CD4-positive, alpha-beta memory T cell (primary cell): ENCODE measurements at regions not wholly inside any gene's neighbourhood (a gene's known extent, or its start where the extent isn't known, plus 50 kb on each side); places are given as distances from the start of the nearest gene placed in this dataset.
"Not testable (repeated sequence)": the region's sequence is repeated elsewhere in the genome, so short reads cannot be mapped to it uniquely, and the experiment has no call there.

Experiments used
- CTCF ChIA-PET: fragments of 350-600 bp; sonication (Branson Sonifier 250); formaldehyde crosslinking; loops from one replicate; lab custom pipeline; 2021; ENCODE audit warnings: inconsistent platforms; ENCODE audit not compliant: partially characterized antibody; lab: Charles Lee
- POLR2A ChIA-PET: fragments of 350-600 bp; sonication (Branson Sonifier 250); formaldehyde crosslinking; loops from one replicate; lab custom pipeline; 2021; ENCODE audit not compliant: partially characterized antibody; lab: Charles Lee
- DNase-seq, 5 donors: peaks; one replicate each; pipeline versions ENCODE4 v3.0.0 to v3.0.0-alpha.2; 2020 to 2022; ENCODE audit warnings: mixed read lengths in 1 of 5
- H3K27ac ChIP-seq: one replicate; pipeline ENCODE4 v1.7.0; 2013; ENCODE audit warnings: low read depth, low read length
- H3K27me3 ChIP-seq: 2 replicates; pipeline ENCODE4 v1.7.0; 2013; ENCODE audit warnings: mild to moderate bottlenecking, low read length, moderate library complexity; ENCODE audit not compliant: insufficient read depth
- H3K36me3 ChIP-seq: 2 replicates; pipeline ENCODE4 v1.7.0; 2013; ENCODE audit warnings: mild to moderate bottlenecking, low read length, moderate library complexity; ENCODE audit not compliant: insufficient read depth
- H3K4me1 ChIP-seq: 2 replicates; pipeline ENCODE4 v1.7.0; 2013; ENCODE audit warnings: mild to moderate bottlenecking, low read length, moderate library complexity; ENCODE audit not compliant: insufficient read depth
- H3K4me3 ChIP-seq, 2 donors: one replicate each; pipeline ENCODE4 v1.7.0; 2013; ENCODE audit warnings: low read length in 2 of 2, mild to moderate bottlenecking in 1 of 2
- H3K9me3 ChIP-seq, 2 donors: one replicate each; pipeline ENCODE4 v1.7.0; 2013; ENCODE audit warnings: low read length in 2 of 2, control low read depth in 1 of 2; ENCODE audit not compliant: control insufficient read depth in 1 of 2
- H3K27ac Mint-ChIP-seq, 7 donors: one replicate each; pipeline ENCODE4 v1.8.0; 2020 to 2021; ENCODE audit warnings: mixed read lengths in 7 of 7, mild to moderate bottlenecking in 6 of 7, inconsistent platforms in 3 of 7, moderate library complexity in 3 of 7
- H3K27me3 Mint-ChIP-seq, 2 donors: one replicate each; pipeline ENCODE4 v1.8.0; 2020 to 2021; ENCODE audit warnings: mixed read lengths in 2 of 2
- H3K36me3 Mint-ChIP-seq, 2 donors: one replicate each; pipeline ENCODE4 v1.8.0; 2020 to 2021; ENCODE audit warnings: mixed read lengths in 2 of 2, inconsistent platforms in 1 of 2, mild to moderate bottlenecking in 1 of 2
- H3K4me1 Mint-ChIP-seq, 4 donors: one replicate each; pipeline ENCODE4 v1.8.0; 2020 to 2021; ENCODE audit warnings: mixed read lengths in 4 of 4, mild to moderate bottlenecking in 1 of 4
- H3K4me3 Mint-ChIP-seq, 8 donors: one replicate each; pipeline ENCODE4 v1.8.0; 2020 to 2021; ENCODE audit warnings: mixed read lengths in 8 of 8, mild to moderate bottlenecking in 7 of 8, moderate library complexity in 6 of 8, inconsistent platforms in 3 of 8
- H3K9me3 Mint-ChIP-seq, 8 donors: one replicate each; pipeline ENCODE4 v1.8.0; 2020 to 2021; ENCODE audit warnings: mixed read lengths in 8 of 8, mild to moderate bottlenecking in 5 of 8, inconsistent platforms in 3 of 8, moderate library complexity in 1 of 8
- intact Hi-C: fragments of 100-400 bp; cut with micrococcal nuclease; formaldehyde crosslinking; loops from one replicate; pipeline ENCODE4 v1.15.1; 2023

- intact Hi-C loops, H3K4me1 Mint-ChIP-seq, H3K27ac Mint-ChIP-seq, H3K9me3 ChIP-seq, CTCF ChIA-PET, DNase-seq, H3K27ac ChIP-seq, H3K4me3 ChIP-seq, H3K27me3 ChIP-seq, H3K36me3 ChIP-seq, H3K36me3 Mint-ChIP-seq, POLR2A ChIA-PET, H3K27me3 Mint-ChIP-seq, H3K9me3 Mint-ChIP-seq, H3K4me3 Mint-ChIP-seq, H3K4me1 ChIP-seq: not testable (repeated sequence)
Observed at GRCh38 chr15:20056871-20057270, 484.7 kb downstream of the GOLGA6L6 start.

- H3K27me3 Mint-ChIP-seq, POLR2A ChIA-PET, H3K4me1 Mint-ChIP-seq, H3K27ac Mint-ChIP-seq, DNase-seq, H3K27me3 ChIP-seq, H3K27ac ChIP-seq, H3K4me1 ChIP-seq, H3K4me3 Mint-ChIP-seq, H3K9me3 Mint-ChIP-seq, H3K9me3 ChIP-seq, H3K36me3 Mint-ChIP-seq, intact Hi-C loops, H3K36me3 ChIP-seq, CTCF ChIA-PET, H3K4me3 ChIP-seq: not testable (repeated sequence)
Observed at GRCh38 chr15:20055921-20056320, 485.7 kb downstream of the GOLGA6L6 start.

- H3K36me3 ChIP-seq, H3K4me1 ChIP-seq, POLR2A ChIA-PET, intact Hi-C loops, DNase-seq, H3K27me3 Mint-ChIP-seq, H3K27me3 ChIP-seq, H3K9me3 Mint-ChIP-seq, H3K9me3 ChIP-seq, H3K4me3 Mint-ChIP-seq, H3K4me3 ChIP-seq, H3K27ac ChIP-seq, CTCF ChIA-PET, H3K36me3 Mint-ChIP-seq, H3K27ac Mint-ChIP-seq, H3K4me1 Mint-ChIP-seq: not testable (repeated sequence)
Observed at GRCh38 chr15:20048189-20048588, 493.4 kb downstream of the GOLGA6L6 start.

DNA sequence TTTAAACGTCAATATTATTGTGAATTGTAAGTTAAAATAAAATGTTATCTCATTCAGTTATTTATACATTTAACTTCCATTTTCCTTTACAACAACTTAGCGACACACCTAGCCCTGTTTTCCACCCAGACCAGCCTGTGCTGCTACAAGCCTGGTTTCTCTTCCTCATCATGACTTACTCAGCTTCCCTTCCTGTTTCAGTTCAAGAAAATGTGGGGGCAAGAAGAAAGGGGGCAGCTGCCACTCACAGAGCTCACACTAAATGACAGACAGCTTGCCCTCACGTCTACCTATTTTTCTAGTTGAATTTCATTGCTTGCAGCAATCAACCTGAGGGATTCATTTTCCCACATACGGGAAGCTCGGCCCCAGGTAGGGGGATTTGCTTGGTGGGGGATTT is 496.4 kb downstream of the GOLGA6L6 start:
- H3K4me3 ChIP-seq, H3K27me3 Mint-ChIP-seq, H3K27ac ChIP-seq, H3K27ac Mint-ChIP-seq, H3K4me3 Mint-ChIP-seq, H3K4me1 Mint-ChIP-seq, H3K27me3 ChIP-seq, H3K4me1 ChIP-seq, H3K36me3 Mint-ChIP-seq, CTCF ChIA-PET, H3K9me3 ChIP-seq, POLR2A ChIA-PET, H3K9me3 Mint-ChIP-seq, H3K36me3 ChIP-seq, intact Hi-C loops, DNase-seq: not testable (repeated sequence)

DNA sequence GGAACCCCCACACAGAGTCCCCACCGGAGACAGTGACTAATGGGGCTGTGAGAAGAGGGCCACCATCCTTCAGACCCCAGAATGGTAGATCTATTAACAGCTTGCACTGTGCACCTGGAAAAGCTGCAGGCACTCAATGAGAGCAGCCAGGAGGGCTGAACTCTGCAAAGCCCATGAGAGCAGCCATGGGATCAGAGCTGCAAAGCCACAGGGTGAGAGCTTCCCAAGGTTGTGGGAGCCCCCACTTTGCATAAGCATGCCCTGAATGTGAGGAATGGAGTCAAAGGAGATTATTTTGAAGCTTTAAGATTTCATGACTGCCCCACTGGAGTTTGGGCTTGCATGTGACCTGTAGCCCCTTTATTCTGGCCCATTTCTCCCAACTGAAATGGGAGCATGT is 500.9 kb downstream of the GOLGA6L6 start:
- H3K4me1 ChIP-seq, H3K36me3 ChIP-seq, H3K4me1 Mint-ChIP-seq, intact Hi-C loops, CTCF ChIA-PET, H3K27ac ChIP-seq, DNase-seq, H3K9me3 Mint-ChIP-seq, H3K27me3 Mint-ChIP-seq, H3K4me3 Mint-ChIP-seq, H3K9me3 ChIP-seq, H3K4me3 ChIP-seq, H3K27ac Mint-ChIP-seq, H3K27me3 ChIP-seq, H3K36me3 Mint-ChIP-seq, POLR2A ChIA-PET: not testable (repeated sequence)

- H3K9me3 Mint-ChIP-seq, H3K4me1 Mint-ChIP-seq, H3K4me3 Mint-ChIP-seq, H3K36me3 Mint-ChIP-seq, H3K27ac Mint-ChIP-seq, DNase-seq, H3K27me3 ChIP-seq, CTCF ChIA-PET, intact Hi-C loops, POLR2A ChIA-PET, H3K9me3 ChIP-seq, H3K4me1 ChIP-seq, H3K4me3 ChIP-seq, H3K27ac ChIP-seq, H3K27me3 Mint-ChIP-seq, H3K36me3 ChIP-seq: not testable (repeated sequence)
Observed at GRCh38 chr15:20025040-20025439, 516.6 kb downstream of the GOLGA6L6 start.

- H3K36me3 Mint-ChIP-seq, DNase-seq, H3K36me3 ChIP-seq, H3K27me3 ChIP-seq, intact Hi-C loops, H3K9me3 ChIP-seq, CTCF ChIA-PET, H3K4me1 ChIP-seq, H3K9me3 Mint-ChIP-seq, H3K27me3 Mint-ChIP-seq, H3K4me1 Mint-ChIP-seq, H3K4me3 Mint-ChIP-seq, POLR2A ChIA-PET, H3K4me3 ChIP-seq, H3K27ac ChIP-seq, H3K27ac Mint-ChIP-seq: not testable (repeated sequence)
Observed at GRCh38 chr15:20022349-20022748, 519.3 kb downstream of the GOLGA6L6 start.

DNA sequence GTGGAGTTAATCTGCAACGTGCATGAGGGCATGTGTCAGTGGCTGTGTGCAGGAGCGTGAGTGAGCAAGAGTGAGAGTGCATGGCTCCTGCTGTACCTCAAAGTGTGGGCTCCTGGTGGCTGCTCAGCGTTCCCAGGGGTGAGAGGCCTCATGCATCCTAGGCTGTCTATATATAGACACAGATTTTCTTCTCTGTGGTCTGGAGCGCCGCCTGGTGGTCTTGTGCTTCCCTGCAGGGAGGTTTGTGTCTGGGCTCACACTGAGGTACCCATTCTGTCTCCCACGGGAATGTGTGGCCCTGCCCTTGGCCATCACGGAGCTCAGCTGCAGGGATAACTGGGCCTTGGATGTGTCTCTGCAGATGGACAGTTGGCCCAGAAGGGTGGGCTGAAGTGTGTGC is 520.2 kb downstream of the GOLGA6L6 start:
- H3K9me3 Mint-ChIP-seq, H3K4me3 Mint-ChIP-seq, H3K36me3 Mint-ChIP-seq, H3K4me3 ChIP-seq, H3K4me1 ChIP-seq, DNase-seq, H3K27ac Mint-ChIP-seq, H3K27me3 ChIP-seq, H3K27ac ChIP-seq, H3K36me3 ChIP-seq, CTCF ChIA-PET, H3K9me3 ChIP-seq, intact Hi-C loops, H3K27me3 Mint-ChIP-seq, H3K4me1 Mint-ChIP-seq, POLR2A ChIA-PET: not testable (repeated sequence)
